ENCODE measurements at regions not wholly inside any gene's neighbourhood (a gene's known extent, or its start where the extent isn't known, plus 50 kb on each side); places are given as distances from the start of the nearest gene placed in this dataset.

GRCh38 chr16:35184356-35184870 is 1725.0 kb downstream of the TP53TG3F start:
- no peaks in the 10 kb centered on the region for H3K9me3 ChIP-seq (ENCODE audit: control insufficient read depth, insufficient read depth, low read depth, low read length)
- TF ChIP-seq ZNF623 (tag by site-specific recombination; IDR thresholded peaks at IDR 0.05) (no peak), ZFP69B (tag by site-specific recombination; IDR thresholded peaks at IDR 0.05) (no peak), ZNF239 (tag by site-specific recombination; IDR thresholded peaks at IDR 0.05) (no peak), OVOL3 (tag by site-specific recombination; IDR thresholded peaks at IDR 0.05) (no peak), ZNF266 (tag by site-specific recombination; IDR thresholded peaks at IDR 0.05; ENCODE audit: low read depth) (no peak), CTCF (tag by site-specific recombination; IDR thresholded peaks at IDR 0.05) (no peak), BCL11B (tag by site-specific recombination; IDR thresholded peaks at IDR 0.05; ENCODE audit: low read depth) (no peak), HOXD13 (CRISPR knock-in tag; IDR thresholded peaks at IDR 0.05; ENCODE audit: borderline replicate concordance) (no peak), ZBTB1 (tag by site-specific recombination; IDR thresholded peaks at IDR 0.05) (no peak), ZNF214 (tag by site-specific recombination; IDR thresholded peaks at IDR 0.05; ENCODE audit: borderline replicate concordance) (no peak), ZNF692 (tag by site-specific recombination; IDR thresholded peaks at IDR 0.05) (no peak)
- no peak overlapping the region for H3K27ac ChIP-seq (ENCODE audit: extremely low read depth, low read depth, low read length)
- no peak overlapping the region for H3K4me3 ChIP-seq (ENCODE audit: low read depth, low read length)
- POLR2A ChIA-PET, result no interaction called here
- CTCF ChIA-PET, result no interaction called here
- H3K4me1 ChIP-seq (ENCODE audit: control insufficient read depth, insufficient read depth, low read length), result no peaks in the 10 kb centered on the region
- H3K36me3 ChIP-seq (ENCODE audit: control insufficient read depth in 2 of 2, insufficient read depth in 1 of 2, low read length in 2 of 2), result no peaks in the 10 kb centered on the region

GRCh38 chr16:35185366-35186044 is 1726.1 kb downstream of the TP53TG3F start:
- Histone ChIP-seq H3K36me3 (ENCODE audit: control insufficient read depth in 2 of 2, insufficient read depth in 1 of 2, low read length in 2 of 2) (no peaks in the 10 kb centered on the region), H3K4me3 (ENCODE audit: low read depth, low read length) (no peak overlapping the region), H3K9me3 (ENCODE audit: control insufficient read depth, insufficient read depth, low read depth, low read length) (no peaks in the 10 kb centered on the region), H3K27ac (ENCODE audit: extremely low read depth, low read depth, low read length) (no peak overlapping the region), H3K4me1 (ENCODE audit: control insufficient read depth, insufficient read depth, low read length) (no peaks in the 10 kb centered on the region)
- TF ChIP-seq HIC1 (tag by site-specific recombination; IDR thresholded peaks at IDR 0.05) (no peak), OVOL3 (tag by site-specific recombination; IDR thresholded peaks at IDR 0.05) (no peak), ZNF830 (tag by site-specific recombination; IDR thresholded peaks at IDR 0.05; ENCODE audit: low read depth) (no peak), ZFP37 (tag by site-specific recombination; IDR thresholded peaks at IDR 0.05) (no peak), KLF7 (tag by site-specific recombination; IDR thresholded peaks at IDR 0.05; ENCODE audit: borderline replicate concordance) (no peak), ZFP3 (tag by site-specific recombination; IDR thresholded peaks at IDR 0.05; ENCODE audit: low read depth) (no peak), TSHZ1 (tag by site-specific recombination; IDR thresholded peaks at IDR 0.05; ENCODE audit: borderline replicate concordance) (no peak), ZNF549 (tag by site-specific recombination; IDR thresholded peaks at IDR 0.05) (no peak), REPIN1 (tag by site-specific recombination; IDR thresholded peaks at IDR 0.05; ENCODE audit: low read depth) (no peak), ZNF280C (tag by site-specific recombination; IDR thresholded peaks at IDR 0.05) (no peak), ZNF354C (tag by site-specific recombination; IDR thresholded peaks at IDR 0.05; ENCODE audit: borderline replicate concordance, low read depth) (no peak), ZNF366 (tag by site-specific recombination; conservative IDR thresholded peaks at IDR 0.05) (no peak), ZSCAN16 (tag by site-specific recombination; IDR thresholded peaks at IDR 0.05) (no peak), ZNF391 (tag by site-specific recombination; IDR thresholded peaks at IDR 0.05; ENCODE audit: borderline replicate concordance, low read depth) (no peak)
- ChIA-PET POLR2A (no interaction called here), CTCF (no interaction called here)
